Transverse colon (tissue), 3 donors: ENCODE measurements at regions not wholly inside any gene's neighbourhood (a gene's known extent, or its start where the extent isn't known, plus 50 kb on each side); places are given as distances from the start of the nearest gene placed in this dataset.

Experiments
- POLR2A ChIP-seq: fragments of 450-650 bp; IDR thresholded peaks from one replicate; pipeline ENCODE4 v1.6.1; 2016; ENCODE audit warnings: antibody characterized with exemption, mild to moderate bottlenecking, moderate library complexity
- TF ChIP-seq, protein P1 (sequence below), 5 experiments: fragments of 200-600 bp in 3 of 5; fragments of 450-650 bp in 2 of 5; sonication (generic) in 3 of 5; IDR thresholded peaks; 1 replicate in 2 of 5; 2 replicates in 3 of 5; pipeline ENCODE4 v1.5.1; 2016 to 2017; ENCODE audit warnings: antibody characterized with exemption in 5 of 5, inconsistent platforms in 3 of 5, mild to moderate bottlenecking in 2 of 5, moderate library complexity in 1 of 5

DNA sequence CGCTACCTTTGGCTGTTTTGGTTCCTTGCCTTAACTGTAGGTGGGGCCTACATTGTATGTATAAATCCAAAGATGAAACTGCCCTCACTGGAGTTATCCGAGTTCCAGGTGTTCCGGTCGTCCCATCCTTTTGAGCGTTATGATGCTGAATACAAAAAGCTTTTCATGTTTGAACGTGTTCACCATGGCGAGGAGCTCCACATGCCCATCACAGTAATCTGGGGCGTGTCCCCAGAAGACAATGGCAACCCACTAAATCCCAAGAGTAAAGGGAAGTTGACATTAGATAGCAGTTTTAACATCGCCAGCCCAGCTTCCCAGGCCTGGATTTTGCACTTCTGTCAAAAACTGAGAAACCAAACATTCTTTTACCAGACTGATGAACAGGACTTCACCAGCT, 139.5 kb downstream of the TLR5 start:
- TF ChIP-seq, protein P1, sequence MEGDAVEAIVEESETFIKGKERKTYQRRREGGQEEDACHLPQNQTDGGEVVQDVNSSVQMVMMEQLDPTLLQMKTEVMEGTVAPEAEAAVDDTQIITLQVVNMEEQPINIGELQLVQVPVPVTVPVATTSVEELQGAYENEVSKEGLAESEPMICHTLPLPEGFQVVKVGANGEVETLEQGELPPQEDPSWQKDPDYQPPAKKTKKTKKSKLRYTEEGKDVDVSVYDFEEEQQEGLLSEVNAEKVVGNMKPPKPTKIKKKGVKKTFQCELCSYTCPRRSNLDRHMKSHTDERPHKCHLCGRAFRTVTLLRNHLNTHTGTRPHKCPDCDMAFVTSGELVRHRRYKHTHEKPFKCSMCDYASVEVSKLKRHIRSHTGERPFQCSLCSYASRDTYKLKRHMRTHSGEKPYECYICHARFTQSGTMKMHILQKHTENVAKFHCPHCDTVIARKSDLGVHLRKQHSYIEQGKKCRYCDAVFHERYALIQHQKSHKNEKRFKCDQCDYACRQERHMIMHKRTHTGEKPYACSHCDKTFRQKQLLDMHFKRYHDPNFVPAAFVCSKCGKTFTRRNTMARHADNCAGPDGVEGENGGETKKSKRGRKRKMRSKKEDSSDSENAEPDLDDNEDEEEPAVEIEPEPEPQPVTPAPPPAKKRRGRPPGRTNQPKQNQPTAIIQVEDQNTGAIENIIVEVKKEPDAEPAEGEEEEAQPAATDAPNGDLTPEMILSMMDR (IDR thresholded peaks at IDR 0.05): no peak
- TF ChIP-seq POLR2A: no peak
